NCI-H1417 treated with DMSO at 0.1 percent for 48 hours (cell line): ENCODE measurements at regions not wholly inside any gene's neighbourhood (a gene's known extent, or its start where the extent isn't known, plus 50 kb on each side); places are given as distances from the start of the nearest gene placed in this dataset.

Experiments used
- DNase-seq: peaks from one replicate; lab custom pipeline; 2025; lab: John Stamatoyannopoulos, UW

- no peak for DNase-seq
Observed at GRCh38 chr10:15462253-15462897, 91.3 kb upstream of the FAM171A1 start.

- DNase-seq, result no peak
Observed at GRCh38 chr10:15461353-15462108, 90.4 kb upstream of the FAM171A1 start.

- DNase-seq, result no peak
Observed at GRCh38 chr10:15460661-15461060, 89.6 kb upstream of the FAM171A1 start.

- DNase-seq, result no peak
Observed at GRCh38 chr10:15459218-15459617, 88.1 kb upstream of the FAM171A1 start.

GRCh38 chr10:15457382-15457781, 86.3 kb upstream of the FAM171A1 start:
- DNase-seq, result no peak

GRCh38 chr10:15455456-15455855, 84.4 kb upstream of the FAM171A1 start:
- DNase-seq, result no peak

- no peak for DNase-seq
Observed at GRCh38 chr10:15453926-15454325, 82.8 kb upstream of the FAM171A1 start.

GRCh38 chr10:15453457-15453856, 82.4 kb upstream of the FAM171A1 start:
- no peak for DNase-seq

GRCh38 chr10:15452545-15452944, 81.5 kb upstream of the FAM171A1 start:
- no peak for DNase-seq

- no peak for DNase-seq
Observed at GRCh38 chr10:15451137-15452094, 80.3 kb upstream of the FAM171A1 start.

- no peak for DNase-seq
Observed at GRCh38 chr10:15448598-15448997, 77.5 kb upstream of the FAM171A1 start.

GRCh38 chr10:15445006-15445390, 73.9 kb upstream of the FAM171A1 start:
- no peak for DNase-seq

GRCh38 chr10:15444105-15445005, 73.3 kb upstream of the FAM171A1 start:
- DNase-seq, result no peak

GRCh38 chr10:15442056-15442455, 71.0 kb upstream of the FAM171A1 start:
- DNase-seq, result no peak

GRCh38 chr10:15440204-15440711, 69.2 kb upstream of the FAM171A1 start:
- no peak for DNase-seq

- DNase-seq, result no peak
Observed at GRCh38 chr10:15439341-15439842, 68.3 kb upstream of the FAM171A1 start.

- DNase-seq, result no peak
Observed at GRCh38 chr10:15436696-15437095, 65.6 kb upstream of the FAM171A1 start.

- DNase-seq, result peak; percentile 6
Observed at GRCh38 chr10:15433850-15434537, 62.9 kb upstream of the FAM171A1 start.

GRCh38 chr10:15432266-15432665, 61.2 kb upstream of the FAM171A1 start:
- no peak for DNase-seq

- DNase-seq, result no peak
Observed at GRCh38 chr10:15430969-15431771, 60.1 kb upstream of the FAM171A1 start.
